Breast epithelium (tissue), 3 donors: ENCODE measurements at regions not wholly inside any gene's neighbourhood (a gene's known extent, or its start where the extent isn't known, plus 50 kb on each side); places are given as distances from the start of the nearest gene placed in this dataset.
"Not testable (repeated sequence)": the region's sequence is repeated elsewhere in the genome, so short reads cannot be mapped to it uniquely, and the experiment has no call there.

Experiments used
- POLR2A ChIP-seq: fragments of 450-650 bp; IDR thresholded peaks from one replicate; pipeline ENCODE4 v1.6.1; 2016; ENCODE audit warnings: antibody characterized with exemption, mild to moderate bottlenecking, moderate library complexity
- TF ChIP-seq, protein P1 (sequence below), 3 donors: fragments of 450-650 bp; IDR thresholded peaks; one replicate each; pipeline ENCODE4 v1.5.1; 2016 to 2017; ENCODE audit warnings: antibody characterized with exemption in 3 of 3, mild to moderate bottlenecking in 3 of 3, moderate library complexity in 3 of 3

DNA sequence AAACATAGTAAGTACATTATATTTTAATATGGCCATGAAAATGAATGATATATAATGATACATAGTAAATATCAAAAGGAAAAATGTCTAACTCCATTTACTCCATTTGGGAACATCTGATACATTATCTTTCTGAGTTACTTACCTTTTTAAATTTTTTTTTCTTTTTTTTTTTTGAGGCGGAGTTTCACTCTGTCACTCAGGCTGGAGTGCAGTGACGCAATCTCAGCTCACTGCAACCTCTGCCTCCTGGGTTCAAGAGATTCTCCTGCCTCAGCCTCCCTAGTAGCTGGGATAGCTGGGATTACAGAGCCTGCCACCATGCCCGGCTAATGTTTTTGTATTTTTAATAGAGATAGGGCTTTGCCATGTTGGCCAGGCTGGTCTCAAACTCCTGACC is 972.5 kb downstream of the TRAM1L1 start:
- TF ChIP-seq, protein P1, sequence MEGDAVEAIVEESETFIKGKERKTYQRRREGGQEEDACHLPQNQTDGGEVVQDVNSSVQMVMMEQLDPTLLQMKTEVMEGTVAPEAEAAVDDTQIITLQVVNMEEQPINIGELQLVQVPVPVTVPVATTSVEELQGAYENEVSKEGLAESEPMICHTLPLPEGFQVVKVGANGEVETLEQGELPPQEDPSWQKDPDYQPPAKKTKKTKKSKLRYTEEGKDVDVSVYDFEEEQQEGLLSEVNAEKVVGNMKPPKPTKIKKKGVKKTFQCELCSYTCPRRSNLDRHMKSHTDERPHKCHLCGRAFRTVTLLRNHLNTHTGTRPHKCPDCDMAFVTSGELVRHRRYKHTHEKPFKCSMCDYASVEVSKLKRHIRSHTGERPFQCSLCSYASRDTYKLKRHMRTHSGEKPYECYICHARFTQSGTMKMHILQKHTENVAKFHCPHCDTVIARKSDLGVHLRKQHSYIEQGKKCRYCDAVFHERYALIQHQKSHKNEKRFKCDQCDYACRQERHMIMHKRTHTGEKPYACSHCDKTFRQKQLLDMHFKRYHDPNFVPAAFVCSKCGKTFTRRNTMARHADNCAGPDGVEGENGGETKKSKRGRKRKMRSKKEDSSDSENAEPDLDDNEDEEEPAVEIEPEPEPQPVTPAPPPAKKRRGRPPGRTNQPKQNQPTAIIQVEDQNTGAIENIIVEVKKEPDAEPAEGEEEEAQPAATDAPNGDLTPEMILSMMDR (IDR thresholded peaks at IDR 0.05): not testable (repeated sequence)
- not testable (repeated sequence) for TF ChIP-seq POLR2A
